GM21576 (cell line): ENCODE measurements at regions not wholly inside any gene's neighbourhood (a gene's known extent, or its start where the extent isn't known, plus 50 kb on each side); places are given as distances from the start of the nearest gene placed in this dataset.

Experiments
- ATAC-seq: cut with Tn5 transposase; IDR thresholded peaks from one replicate; pipeline ENCODE4 v1.9.1; 2021; ENCODE audit warnings: mild to moderate bottlenecking, moderate library complexity; ENCODE audit not compliant: unreplicated experiment

- ATAC-seq = no peak
Observed at GRCh38 chr17:72360386-72360940, 239.6 kb downstream of the SOX9 start.

- ATAC-seq = no peak
Observed at GRCh38 chr17:72361892-72362291, 241.1 kb downstream of the SOX9 start.

GRCh38 chr17:72362376-72363088, 241.7 kb downstream of the SOX9 start:
- no peak for ATAC-seq

- ATAC-seq = no peak
Observed at GRCh38 chr17:72363089-72363610, 242.3 kb downstream of the SOX9 start.

- ATAC-seq = no peak
Observed at GRCh38 chr17:72365857-72366414, 245.1 kb downstream of the SOX9 start.

- no peak for ATAC-seq
Observed at GRCh38 chr17:72366626-72367025, 245.8 kb downstream of the SOX9 start.

GRCh38 chr17:72368191-72368590, 247.4 kb downstream of the SOX9 start:
- ATAC-seq = no peak

GRCh38 chr17:72369366-72369765, 248.5 kb downstream of the SOX9 start:
- no peak for ATAC-seq

- ATAC-seq = no peak
Observed at GRCh38 chr17:72370819-72371218, 250.0 kb downstream of the SOX9 start.

- ATAC-seq = no peak
Observed at GRCh38 chr17:72372185-72372584, 251.4 kb downstream of the SOX9 start.

- ATAC-seq = no peak
Observed at GRCh38 chr17:72373910-72374741, 253.3 kb downstream of the SOX9 start.

GRCh38 chr17:72376526-72377345, 255.9 kb downstream of the SOX9 start:
- ATAC-seq = no peak

- ATAC-seq = no peak
Observed at GRCh38 chr17:72378414-72379390, 257.9 kb downstream of the SOX9 start.

- no peak for ATAC-seq
Observed at GRCh38 chr17:72379516-72379915, 258.7 kb downstream of the SOX9 start.

GRCh38 chr17:72380120-72380519, 259.3 kb downstream of the SOX9 start:
- ATAC-seq = no peak

- no peak for ATAC-seq
Observed at GRCh38 chr17:72380737-72381136, 259.9 kb downstream of the SOX9 start.

- no peak for ATAC-seq
Observed at GRCh38 chr17:72381597-72382397, 261.0 kb downstream of the SOX9 start.

GRCh38 chr17:72382971-72383722, 262.3 kb downstream of the SOX9 start:
- no peak for ATAC-seq
